Ishikawa (cell line): ENCODE measurements at regions not wholly inside any gene's neighbourhood (a gene's known extent, or its start where the extent isn't known, plus 50 kb on each side); places are given as distances from the start of the nearest gene placed in this dataset.

Source experiments
- CEBPB ChIP-seq: IDR thresholded peaks from 2 replicates; pipeline ENCODE4 v1.6.1; 2012
- CREB1 ChIP-seq: IDR thresholded peaks from 2 replicates; pipeline ENCODE4 v1.6.1; 2012; ENCODE audit warnings: low read depth
- EGR1 ChIP-seq: IDR thresholded peaks from 2 replicates; pipeline ENCODE4 v1.6.1; 2012
- EP300 ChIP-seq: IDR thresholded peaks from 2 replicates; pipeline ENCODE4 v1.6.1; 2012; ENCODE audit warnings: borderline replicate concordance
- FOXM1 ChIP-seq: IDR thresholded peaks from 2 replicates; pipeline ENCODE4 v1.6.1; 2012; ENCODE audit warnings: low read depth, borderline replicate concordance
- MAX ChIP-seq: IDR thresholded peaks from 2 replicates; pipeline ENCODE4 v1.6.1; 2012
- NFIC ChIP-seq: IDR thresholded peaks from 2 replicates; pipeline ENCODE4 v1.6.1; 2012
- RAD21 ChIP-seq: IDR thresholded peaks from 2 replicates; pipeline ENCODE4 v1.6.1; 2012; ENCODE audit warnings: low read depth
- REST ChIP-seq: IDR thresholded peaks from 2 replicates; pipeline ENCODE4 v1.6.1; 2012; ENCODE audit warnings: low read depth, mild to moderate bottlenecking
- TAF1 ChIP-seq: IDR thresholded peaks from 2 replicates; pipeline ENCODE4 v1.6.1; 2012; ENCODE audit warnings: low read depth, mild to moderate bottlenecking
- TCF12 ChIP-seq: IDR thresholded peaks from 2 replicates; pipeline ENCODE4 v1.6.1; 2012; ENCODE audit warnings: low read depth
- TEAD4 ChIP-seq: IDR thresholded peaks from 2 replicates; pipeline ENCODE4 v1.6.1; 2012
- USF1 ChIP-seq: IDR thresholded peaks from 2 replicates; pipeline ENCODE4 v1.6.1; 2012
- YY1 ChIP-seq: IDR thresholded peaks from 2 replicates; pipeline ENCODE4 v1.6.1; 2012; ENCODE audit warnings: low read depth
- ZBTB7A ChIP-seq: IDR thresholded peaks from 2 replicates; pipeline ENCODE4 v1.6.1; 2012; ENCODE audit warnings: low read depth

GRCh38 chr20:50263831-50264230, 73.2 kb downstream of the CEBPB start:
- no peak for TF ChIP-seq FOXM1
- TF ChIP-seq CREB1, result no peak
- TF ChIP-seq RAD21, result no peak
- TF ChIP-seq EGR1, result no peak
- no peak for TF ChIP-seq CEBPB
- no peak for TF ChIP-seq TAF1
- no peak for TF ChIP-seq USF1
- TF ChIP-seq ZBTB7A, result no peak
- no peak for TF ChIP-seq EP300
- TF ChIP-seq YY1, result no peak
- no peak for TF ChIP-seq TCF12
- TF ChIP-seq NFIC, result no peak
- TF ChIP-seq REST, result no peak
- no peak for TF ChIP-seq MAX
- TF ChIP-seq TEAD4, result no peak

GRCh38 chr20:50264534-50265145, 74.0 kb downstream of the CEBPB start:
- TF ChIP-seq TCF12 (peak; percentile 14; the same call in 1 of the 2 replicates), EP300 (peak; percentile 77), TAF1 (no peak), NFIC (peak; percentile 60; the same call in 1 of the 2 replicates)

- TF ChIP-seq TCF12, result no peak
These were observed 74.8 kb downstream of the CEBPB start for GRCh38 chr20:50265245-50265946.

- TF ChIP-seq RAD21 (no peak), EGR1 (no peak), TAF1 (no peak), USF1 (no peak), TCF12 (no peak), YY1 (no peak), REST (no peak), CREB1 (no peak), ZBTB7A (no peak), CEBPB (no peak), NFIC (no peak), TEAD4 (no peak), FOXM1 (no peak), EP300 (no peak), MAX (no peak)
These were observed 75.8 kb downstream of the CEBPB start for GRCh38 chr20:50266293-50267040.

- TF ChIP-seq TCF12, result peak; percentile 83
- TF ChIP-seq MAX, result peak; percentile 69
- peak; percentile 19; the same call in 1 of the 2 replicates for TF ChIP-seq FOXM1
- no peak for TF ChIP-seq CREB1
- TF ChIP-seq CEBPB, result no peak
- peak; percentile 44; the same call in 1 of the 2 replicates for TF ChIP-seq EP300
- peak; percentile 66; the same call in 1 of the 2 replicates for TF ChIP-seq ZBTB7A
- no peak for TF ChIP-seq USF1
- TF ChIP-seq TEAD4, result no peak
- peak; percentile 72 for TF ChIP-seq EGR1
- no peak; the same call in 1 of the 2 replicates for TF ChIP-seq TAF1
- TF ChIP-seq NFIC, result peak; percentile 96
- TF ChIP-seq REST, result peak; percentile 53
- 0 out of 2 replicates have a peak, but pooled peaks have one; percentile 25 for TF ChIP-seq YY1
- TF ChIP-seq RAD21, result no peak
These were observed 76.6 kb downstream of the CEBPB start for GRCh38 chr20:50267041-50267865.
